Mucosa of descending colon (tissue), 3 donors: ENCODE measurements at regions not wholly inside any gene's neighbourhood (a gene's known extent, or its start where the extent isn't known, plus 50 kb on each side); places are given as distances from the start of the nearest gene placed in this dataset.

Source experiments
- ATAC-seq: fragments of 200-7000 bp; cut with Tn5 transposase; one replicate; pipeline ENCODE4 v1.9.1; 2020; ENCODE audit warnings: mild to moderate bottlenecking, moderate library complexity
- DNase-seq, 3 donors: peaks; one replicate each; pipeline ENCODE4 v3.0.0-alpha.2; 2020
- H3K36me3 ChIP-seq: fragments of 200-600 bp; one replicate; pipeline ENCODE4 v1.8.0; 2021; ENCODE audit warnings: low read depth, mild to moderate bottlenecking
- H3K4me1 ChIP-seq: fragments of 200-600 bp; one replicate; pipeline ENCODE4 v1.8.0; 2021; ENCODE audit warnings: low read depth, mild to moderate bottlenecking
- H3K4me3 ChIP-seq: fragments of 200-600 bp; one replicate; pipeline ENCODE4 v1.8.0; 2021; ENCODE audit warnings: mild to moderate bottlenecking
- H3K9me3 ChIP-seq: fragments of 200-600 bp; one replicate; pipeline ENCODE4 v1.8.0; 2021; ENCODE audit warnings: mild to moderate bottlenecking
- intact Hi-C, 2 donors: fragments of 100-400 bp; cut with DNase I in 1 of 2; cut with micrococcal nuclease in 1 of 2; formaldehyde crosslinking; loops; one replicate each; pipeline versions ENCODE4 v1.11.0 to v1.11.1; 2022; cut with DNase I, micrococcal nuclease
- TF ChIP-seq, protein P1 (sequence below): fragments of 200-600 bp; IDR thresholded peaks from one replicate; pipeline ENCODE4 v1.8.0; 2022; ENCODE audit warnings: antibody characterized with exemption, mild to moderate bottlenecking
- donor health status: DM: no; HTN: no; CAD: no; lungs with moderate emphysema.
- donor health status: DM: no; HTN: no; CAD: no.
- donor health status: DM: no; HTN: yes; CAD: no.

DNA sequence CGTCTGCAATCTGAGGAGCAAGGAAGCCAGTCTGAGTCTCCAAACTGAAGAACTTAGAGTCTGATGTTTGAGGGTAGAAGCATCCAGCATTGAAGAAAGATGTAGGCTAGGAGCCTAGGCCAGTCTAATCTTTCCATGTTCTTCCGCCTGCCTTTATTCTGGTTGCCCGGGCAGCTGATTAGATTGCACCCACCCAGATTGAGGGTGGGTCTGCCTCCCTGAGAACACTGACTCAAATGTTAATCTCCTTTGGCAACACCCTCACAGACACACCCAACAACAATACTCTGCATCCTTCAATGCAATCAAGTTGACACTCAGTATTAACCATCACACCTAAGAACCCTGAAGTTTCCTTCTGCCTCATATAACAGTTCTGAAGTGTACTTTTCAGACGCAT lies 350.1 kb downstream of the RFPL4B start:
- Histone ChIP-seq H3K4me3 (no peak overlapping the region), H3K9me3 (no peaks in the 10 kb centered on the region), H3K36me3 (no peaks in the 10 kb centered on the region), H3K4me1 (no peaks in the 10 kb centered on the region)
- no peak for DNase-seq
- no peak for ATAC-seq
- TF ChIP-seq, protein P1, sequence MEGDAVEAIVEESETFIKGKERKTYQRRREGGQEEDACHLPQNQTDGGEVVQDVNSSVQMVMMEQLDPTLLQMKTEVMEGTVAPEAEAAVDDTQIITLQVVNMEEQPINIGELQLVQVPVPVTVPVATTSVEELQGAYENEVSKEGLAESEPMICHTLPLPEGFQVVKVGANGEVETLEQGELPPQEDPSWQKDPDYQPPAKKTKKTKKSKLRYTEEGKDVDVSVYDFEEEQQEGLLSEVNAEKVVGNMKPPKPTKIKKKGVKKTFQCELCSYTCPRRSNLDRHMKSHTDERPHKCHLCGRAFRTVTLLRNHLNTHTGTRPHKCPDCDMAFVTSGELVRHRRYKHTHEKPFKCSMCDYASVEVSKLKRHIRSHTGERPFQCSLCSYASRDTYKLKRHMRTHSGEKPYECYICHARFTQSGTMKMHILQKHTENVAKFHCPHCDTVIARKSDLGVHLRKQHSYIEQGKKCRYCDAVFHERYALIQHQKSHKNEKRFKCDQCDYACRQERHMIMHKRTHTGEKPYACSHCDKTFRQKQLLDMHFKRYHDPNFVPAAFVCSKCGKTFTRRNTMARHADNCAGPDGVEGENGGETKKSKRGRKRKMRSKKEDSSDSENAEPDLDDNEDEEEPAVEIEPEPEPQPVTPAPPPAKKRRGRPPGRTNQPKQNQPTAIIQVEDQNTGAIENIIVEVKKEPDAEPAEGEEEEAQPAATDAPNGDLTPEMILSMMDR: no peak
- intact Hi-C loops: no loop called here

DNA sequence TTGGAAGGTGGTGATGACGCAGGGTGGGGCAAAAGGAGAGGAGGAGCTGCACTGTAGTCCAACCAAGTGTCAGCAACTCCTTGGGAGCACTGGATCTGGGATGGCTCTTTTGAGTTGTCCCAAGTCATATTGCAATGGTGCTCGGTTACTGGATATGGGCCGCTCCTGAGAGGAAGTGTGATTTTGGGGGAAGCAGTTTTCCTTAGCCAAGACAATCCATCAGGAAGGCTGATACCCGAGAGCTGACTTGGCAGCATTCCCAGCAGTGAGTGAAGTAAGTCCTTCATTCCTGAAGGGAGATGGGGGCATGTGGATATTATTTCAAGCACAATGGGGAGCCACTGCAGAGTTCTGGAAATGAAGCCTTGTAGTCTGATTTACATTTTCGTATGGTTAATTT lies 354.1 kb downstream of the RFPL4B start:
- H3K4me1 ChIP-seq: no peaks in the 10 kb centered on the region
- TF ChIP-seq, protein P1: no peak

DNA sequence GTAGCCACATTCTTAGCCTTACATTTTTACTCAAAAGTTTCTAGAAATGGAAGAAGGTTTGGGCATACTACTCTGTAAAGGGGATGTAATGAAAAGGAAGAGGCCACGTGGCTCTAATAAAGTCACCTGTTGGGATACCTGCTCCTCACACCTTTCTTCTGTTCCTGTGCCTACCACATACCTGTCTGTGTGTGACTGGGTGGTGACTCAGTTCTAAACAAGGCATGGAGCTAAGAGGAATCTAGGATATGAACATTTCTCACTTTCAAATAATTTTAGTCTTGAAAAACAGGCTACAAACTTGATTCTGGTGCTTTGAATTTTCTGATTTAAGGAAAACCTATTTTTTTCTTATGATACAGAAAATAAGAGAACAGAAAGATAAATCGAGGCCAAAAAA lies 363.6 kb downstream of the RFPL4B start:
- H3K4me1 ChIP-seq: no peaks in the 10 kb centered on the region
- no peak overlapping the region for H3K4me3 ChIP-seq
- DNase-seq (no peak), ATAC-seq (no peak)
- no peaks in the 10 kb centered on the region for H3K36me3 ChIP-seq
- H3K9me3 ChIP-seq: no peaks in the 10 kb centered on the region
- TF ChIP-seq, protein P1: no peak
- intact Hi-C loops: no loop called here

More for the DNA sequence above, 354.1 kb downstream of the RFPL4B start:
- H3K4me3 ChIP-seq: no peak overlapping the region
- no peaks in the 10 kb centered on the region for H3K36me3 ChIP-seq
- ATAC-seq: no peak
- no peak for DNase-seq
- no peaks in the 10 kb centered on the region for H3K9me3 ChIP-seq
- intact Hi-C loops: no loop called here

DNA sequence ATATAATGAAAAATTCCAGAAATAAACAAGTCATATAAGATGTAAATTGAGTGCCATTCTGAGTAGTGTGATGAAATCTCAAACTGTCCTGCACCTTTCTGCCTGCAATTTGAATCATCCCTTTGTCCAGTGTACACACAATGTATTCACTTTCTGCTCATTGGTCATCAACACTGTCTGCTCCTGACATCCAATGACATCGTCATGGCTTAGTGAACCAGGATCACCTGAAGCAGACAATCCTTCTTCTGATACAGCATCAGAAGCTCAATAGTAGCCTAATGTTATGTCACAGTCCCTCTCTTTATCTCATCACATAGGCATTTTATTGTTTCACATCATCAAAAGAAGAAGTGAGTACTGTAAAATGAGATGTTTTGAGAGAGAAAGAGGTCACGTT lies 366.3 kb downstream of the RFPL4B start:
- no peak for DNase-seq
- no peak overlapping the region for H3K4me3 ChIP-seq
- H3K9me3 ChIP-seq: no peaks in the 10 kb centered on the region
- H3K4me1 ChIP-seq: no peaks in the 10 kb centered on the region
- TF ChIP-seq, protein P1: no peak
- intact Hi-C loops: no loop called here
- ATAC-seq: no peak
- no peaks in the 10 kb centered on the region for H3K36me3 ChIP-seq

DNA sequence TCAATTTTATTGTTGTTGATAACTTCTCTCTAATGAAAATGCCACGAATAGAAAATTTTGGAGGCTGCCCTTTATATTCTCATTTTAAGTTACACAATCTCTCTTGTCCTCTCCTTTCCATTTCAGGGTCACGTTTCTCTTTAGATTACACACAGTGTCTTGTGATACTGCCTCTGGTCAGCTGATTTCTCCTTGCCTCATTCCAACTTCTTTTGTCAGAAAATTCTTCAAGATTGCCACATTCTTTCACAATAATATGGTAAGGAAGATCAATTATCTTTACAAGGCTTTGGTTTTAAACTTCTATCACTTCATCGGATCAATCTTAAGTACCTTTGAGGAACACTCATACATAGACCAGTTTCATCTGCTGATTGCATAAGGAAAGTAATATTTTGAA lies 370.3 kb downstream of the RFPL4B start:
- DNase-seq: no peak
- no peaks in the 10 kb centered on the region for H3K4me1 ChIP-seq
- TF ChIP-seq, protein P1: no peak
- no peaks in the 10 kb centered on the region for H3K36me3 ChIP-seq
- H3K9me3 ChIP-seq: no peaks in the 10 kb centered on the region
- no peak for ATAC-seq
- intact Hi-C loops: no loop called here
- no peak overlapping the region for H3K4me3 ChIP-seq

DNA sequence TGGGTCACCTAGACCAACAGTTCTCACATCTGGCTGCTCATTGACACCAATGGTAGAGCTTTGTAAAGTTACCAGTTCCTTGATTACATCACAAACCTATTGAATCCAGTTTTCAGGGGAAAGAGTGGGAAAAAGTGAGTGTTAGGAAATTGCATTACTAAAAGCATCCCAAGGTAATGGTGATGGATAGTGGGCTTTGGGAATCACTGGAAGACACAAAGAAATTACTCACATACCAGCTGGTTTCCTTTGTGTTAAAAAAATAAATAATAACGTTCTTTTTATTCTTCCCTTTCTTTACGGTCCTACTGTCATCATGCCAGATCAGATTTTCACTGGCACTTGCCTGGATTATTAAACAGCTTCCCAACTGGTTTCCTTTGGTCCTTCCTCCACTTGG lies 370.7 kb downstream of the RFPL4B start:
- Histone ChIP-seq H3K9me3 (no peaks in the 10 kb centered on the region), H3K4me3 (no peak overlapping the region), H3K36me3 (no peaks in the 10 kb centered on the region), H3K4me1 (no peaks in the 10 kb centered on the region)
- ATAC-seq (no peak), DNase-seq (no peak)
- TF ChIP-seq, protein P1: no peak
- intact Hi-C loops: no loop called here
